A673 (cell line): ENCODE measurements at regions not wholly inside any gene's neighbourhood (a gene's known extent, or its start where the extent isn't known, plus 50 kb on each side); places are given as distances from the start of the nearest gene placed in this dataset.

ENCODE experiments used
- CTCF ChIP-seq: fragments of 300-800, 200-600 bp; sonication (generic); conservative IDR thresholded peaks from 2 replicates; pipeline ENCODE4 v1.5.1; 2017; ENCODE audit warnings: low read depth, mild to moderate bottlenecking, antibody characterized with exemption, low read length, moderate library complexity, mixed read lengths
- EZH2 ChIP-seq: fragments of 200-600 bp; sonication (generic); IDR thresholded peaks from 2 replicates; pipeline ENCODE4 v1.6.1; 2017; ENCODE audit warnings: borderline replicate concordance, low read depth, mild to moderate bottlenecking, mixed read lengths, antibody characterized with exemption, low read length; ENCODE audit not compliant: poor library complexity, severe bottlenecking

DNA sequence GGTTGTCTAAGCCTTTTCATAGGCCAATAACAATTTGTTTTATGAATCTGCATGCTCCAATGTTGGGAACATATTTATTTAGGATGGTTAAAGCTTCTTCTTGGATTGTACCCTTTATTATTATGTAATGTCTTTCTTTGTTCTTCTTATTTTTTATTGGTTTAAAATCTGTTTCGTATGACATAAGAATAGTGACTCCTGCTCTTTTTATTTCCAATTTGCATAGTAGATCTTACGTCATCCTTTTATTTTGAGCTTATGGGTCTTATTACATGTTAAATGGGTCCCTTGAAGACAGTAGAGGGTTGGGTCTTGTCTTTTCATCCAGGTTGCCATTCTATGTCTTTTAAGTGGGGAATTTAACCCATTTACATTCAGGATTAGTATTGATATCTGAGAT lies 561.9 kb upstream of the GHITM start:
- TF ChIP-seq CTCF = no peak
- no peak for TF ChIP-seq EZH2
